Sigmoid colon (tissue), 6 donors: ENCODE measurements at regions not wholly inside any gene's neighbourhood (a gene's known extent, or its start where the extent isn't known, plus 50 kb on each side); places are given as distances from the start of the nearest gene placed in this dataset.
"Not testable (repeated sequence)": the region's sequence is repeated elsewhere in the genome, so short reads cannot be mapped to it uniquely, and the experiment has no call there.

Source experiments
- DNase-seq: peaks from one replicate; pipeline ENCODE4 v3.0.0-alpha.2; 2019
- H3K27ac ChIP-seq, 4 donors: fragments of 200-600 bp; sonication (generic); one replicate each; pipeline ENCODE4 v1.5.1; 2016 to 2019; ENCODE audit warnings: mild to moderate bottlenecking in 1 of 4
- H3K27me3 ChIP-seq, 3 donors: fragments of 200-600 bp; sonication (generic); one replicate each; pipeline ENCODE4 v1.5.1; 2019; ENCODE audit warnings: mild to moderate bottlenecking in 1 of 3
- H3K36me3 ChIP-seq, 4 donors: fragments of 200-600 bp; sonication (generic); one replicate each; pipeline ENCODE4 v1.5.1; 2016 to 2019
- H3K4me1 ChIP-seq, 4 donors: fragments of 200-600 bp; sonication (generic); one replicate each; pipeline ENCODE4 v1.5.1; 2017 to 2019
- H3K4me3 ChIP-seq, 4 donors: fragments of 200-600 bp; sonication (generic); one replicate each; pipeline ENCODE4 v1.5.1; 2017 to 2019; ENCODE audit warnings: mild to moderate bottlenecking in 2 of 4, moderate library complexity in 1 of 4
- H3K9me3 ChIP-seq, 4 donors: fragments of 200-600 bp in 3 of 4; sonication (generic) in 3 of 4; one replicate each; pipeline versions ENCODE4 v1.5.1 to v1.6.1; 2013 to 2019
- EP300 ChIP-seq, 4 donors: sonication (generic); formaldehyde crosslinking; IDR thresholded peaks; one replicate each; pipeline ENCODE4 v1.6.1; 2017; ENCODE audit warnings: antibody characterized with exemption in 4 of 4
- POLR2A ChIP-seq, 2 donors: fragments of 450-650 bp; IDR thresholded peaks; one replicate each; pipeline ENCODE4 v1.6.1; 2016; ENCODE audit warnings: antibody characterized with exemption in 2 of 2, mild to moderate bottlenecking in 2 of 2, moderate library complexity in 2 of 2
- POLR2AphosphoS5 ChIP-seq, 4 donors: sonication (generic); formaldehyde crosslinking; IDR thresholded peaks; one replicate each; pipeline ENCODE4 v1.6.1; 2017; ENCODE audit warnings: antibody characterized with exemption in 4 of 4
- WGBS, 2 donors: extraction: QIAGEN DNeasy Blood & Tissue Kit; methylation state at CpG; one replicate each; pipeline ENCODE4 v1.1.7; 2013; 5-methylcytosine and 5-hydroxymethylcytosine counted together
- intact Hi-C: fragments of 100-400 bp; cut with DNase I; formaldehyde crosslinking; loops from one replicate; pipeline ENCODE4 v1.15.1; 2023
- TF ChIP-seq, protein P1 (sequence below), 4 experiments: fragments of 450-650 bp in 3 of 4; fragments of 200-600 bp in 1 of 4; IDR thresholded peaks; one replicate each; pipeline ENCODE4 v1.5.1; 2016 to 2019; ENCODE audit warnings: antibody characterized with exemption in 4 of 4, mild to moderate bottlenecking in 3 of 4, moderate library complexity in 2 of 4
- donor health status: healthy with polysubstance abuse.
- donor health status: healthy.

DNA sequence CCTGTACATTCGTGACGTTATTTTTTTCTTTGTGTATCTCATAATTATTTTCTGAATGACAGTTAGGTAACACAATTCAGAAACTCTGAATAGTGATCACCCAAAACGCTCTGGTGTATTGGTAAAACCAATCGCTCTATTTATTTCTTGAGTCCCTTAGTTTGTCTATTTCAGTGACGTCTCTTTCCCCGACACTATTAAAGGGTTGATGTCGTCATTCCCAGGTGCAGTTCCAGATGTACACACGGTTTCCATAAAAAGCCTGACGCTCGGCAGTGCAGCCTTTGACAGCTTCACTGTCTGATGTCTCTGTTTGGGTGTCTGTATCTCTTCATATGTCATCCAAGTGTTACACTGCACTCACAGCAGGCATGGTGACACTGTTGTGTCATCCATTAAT, 701.4 kb downstream of the TMEM121 start:
- Histone ChIP-seq H3K4me1 (no peaks in the 10 kb centered on the region), H3K9me3 (no peaks in the 10 kb centered on the region), H3K27me3 (peaks cover 0 to 4% (median 0%) of the 10 kb centered on the region in 3 donors), H3K4me3 (no peak overlapping the region), H3K36me3 (no peaks in the 10 kb centered on the region), H3K27ac (no peak overlapping the region)
- no peak for DNase-seq
- intact Hi-C loops = no loop called here
- TF ChIP-seq POLR2AphosphoS5 (IDR thresholded peaks at IDR 0.05) (no peak), POLR2A (IDR thresholded peaks at IDR 0.05) (no peak), EP300 (IDR thresholded peaks at IDR 0.05) (no peak)
- TF ChIP-seq, protein P1, sequence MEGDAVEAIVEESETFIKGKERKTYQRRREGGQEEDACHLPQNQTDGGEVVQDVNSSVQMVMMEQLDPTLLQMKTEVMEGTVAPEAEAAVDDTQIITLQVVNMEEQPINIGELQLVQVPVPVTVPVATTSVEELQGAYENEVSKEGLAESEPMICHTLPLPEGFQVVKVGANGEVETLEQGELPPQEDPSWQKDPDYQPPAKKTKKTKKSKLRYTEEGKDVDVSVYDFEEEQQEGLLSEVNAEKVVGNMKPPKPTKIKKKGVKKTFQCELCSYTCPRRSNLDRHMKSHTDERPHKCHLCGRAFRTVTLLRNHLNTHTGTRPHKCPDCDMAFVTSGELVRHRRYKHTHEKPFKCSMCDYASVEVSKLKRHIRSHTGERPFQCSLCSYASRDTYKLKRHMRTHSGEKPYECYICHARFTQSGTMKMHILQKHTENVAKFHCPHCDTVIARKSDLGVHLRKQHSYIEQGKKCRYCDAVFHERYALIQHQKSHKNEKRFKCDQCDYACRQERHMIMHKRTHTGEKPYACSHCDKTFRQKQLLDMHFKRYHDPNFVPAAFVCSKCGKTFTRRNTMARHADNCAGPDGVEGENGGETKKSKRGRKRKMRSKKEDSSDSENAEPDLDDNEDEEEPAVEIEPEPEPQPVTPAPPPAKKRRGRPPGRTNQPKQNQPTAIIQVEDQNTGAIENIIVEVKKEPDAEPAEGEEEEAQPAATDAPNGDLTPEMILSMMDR (IDR thresholded peaks at IDR 0.05) = no peak
- 71 to 78% methylated on average over 10 of the region's 10 CpGs for WGBS, 2 donors

DNA sequence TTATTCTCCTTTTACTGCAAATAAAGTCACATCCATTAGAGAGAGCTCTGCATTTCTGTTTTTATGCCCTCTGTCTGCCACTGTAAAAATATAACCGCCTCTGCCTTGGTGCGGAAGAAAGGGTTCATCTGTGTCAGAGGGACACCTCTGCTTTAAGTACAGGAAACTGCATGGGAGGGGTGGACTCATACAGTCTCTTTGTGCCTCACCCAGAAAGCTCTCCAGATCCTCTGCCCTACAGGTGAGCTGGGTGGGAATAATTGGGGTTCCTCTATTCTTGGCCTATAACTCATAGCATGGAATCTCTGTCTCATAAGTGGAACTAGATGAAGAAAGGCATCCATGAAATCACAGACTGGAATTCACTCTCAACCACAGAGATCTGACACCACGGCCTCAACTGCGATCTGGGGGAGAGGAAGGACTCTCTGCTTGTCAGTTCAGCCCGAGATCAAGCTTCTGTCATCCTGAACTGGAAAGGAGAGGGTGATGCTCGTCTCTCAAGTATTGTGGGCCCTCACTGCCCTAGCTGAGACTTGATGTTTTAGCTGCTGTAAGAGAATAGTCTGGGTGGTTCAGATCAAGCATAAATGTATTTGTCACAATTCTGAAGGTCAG, 702.3 kb downstream of the TMEM121 start:
- 64 to 79% methylated on average over 6 of the region's 6 CpGs for WGBS, 2 donors
- Histone ChIP-seq H3K27ac (no peak overlapping the region), H3K4me3 (no peak overlapping the region), H3K4me1 (no peaks in the 10 kb centered on the region), H3K9me3 (no peaks in the 10 kb centered on the region), H3K27me3 (peaks cover 0 to 4% (median 0%) of the 10 kb centered on the region in 3 donors), H3K36me3 (no peaks in the 10 kb centered on the region)
- no peak for TF ChIP-seq POLR2A (IDR thresholded peaks at IDR 0.05)
- TF ChIP-seq, protein P1 (IDR thresholded peaks at IDR 0.05) = no peak
- no peak for TF ChIP-seq EP300 (IDR thresholded peaks at IDR 0.05)
- no peak for TF ChIP-seq POLR2AphosphoS5 (IDR thresholded peaks at IDR 0.05)
- intact Hi-C loops = no loop called here
- no peak for DNase-seq

GRCh38 chr14:106230071-106230470, 703.7 kb downstream of the TMEM121 start:
- no peak overlapping the region for H3K27ac ChIP-seq
- H3K4me3 ChIP-seq = no peak overlapping the region
- no peaks in the 10 kb centered on the region for H3K4me1 ChIP-seq
- H3K9me3 ChIP-seq = no peaks in the 10 kb centered on the region
- H3K36me3 ChIP-seq = no peaks in the 10 kb centered on the region
- WGBS, 2 donors = 29 to 54% methylated on average over 2 of the region's 2 CpGs
- peaks cover 0 to 4% (median 0%) of the 10 kb centered on the region in 3 donors for H3K27me3 ChIP-seq
- TF ChIP-seq POLR2A (IDR thresholded peaks at IDR 0.05) (no peak), EP300 (IDR thresholded peaks at IDR 0.05) (no peak), POLR2AphosphoS5 (IDR thresholded peaks at IDR 0.05) (no peak)
- TF ChIP-seq, protein P1 (IDR thresholded peaks at IDR 0.05) = no peak
- no peak for DNase-seq
- intact Hi-C loops = no loop called here

DNA sequence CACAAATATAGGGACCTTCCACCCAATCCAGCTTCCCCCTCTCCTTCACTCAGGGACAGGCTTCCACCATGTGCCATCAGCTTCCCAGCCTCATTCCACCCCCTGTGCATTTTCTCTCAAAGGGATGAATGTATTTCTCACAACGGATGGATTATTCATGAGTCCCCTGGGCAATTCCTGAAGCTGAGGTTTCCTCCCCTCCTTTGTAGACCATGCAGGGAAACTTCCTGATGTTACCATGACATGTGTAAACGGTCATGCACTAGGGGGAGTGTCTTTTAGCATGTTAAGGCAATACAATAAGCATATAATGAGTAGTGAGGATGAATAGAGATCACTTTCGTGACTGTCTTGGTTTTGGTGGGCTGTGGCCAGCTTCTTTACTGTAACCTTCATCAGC, 706.8 kb downstream of the TMEM121 start:
- H3K9me3 ChIP-seq, DNase-seq, H3K27ac ChIP-seq, intact Hi-C loops, H3K36me3 ChIP-seq, H3K4me3 ChIP-seq, H3K4me1 ChIP-seq: not testable (repeated sequence)
- 37 to 38% methylated on average over 3 of the region's 3 CpGs for WGBS, 2 donors
- peaks cover 0 to 15% (median 0%) of the 10 kb centered on the region in 3 donors for H3K27me3 ChIP-seq

- intact Hi-C loops, H3K36me3 ChIP-seq, DNase-seq, H3K9me3 ChIP-seq, H3K27ac ChIP-seq, H3K4me3 ChIP-seq, H3K4me1 ChIP-seq: not testable (repeated sequence)
- 37 to 40% methylated on average over 15 to 16 of the region's 17 CpGs for WGBS, 2 donors
- peaks cover 0 to 15% (median 0%) of the 10 kb centered on the region in 3 donors for H3K27me3 ChIP-seq
Measured at GRCh38 chr14:106234525-106235254, 708.3 kb downstream of the TMEM121 start.
